ENCODE measurements at regions not wholly inside any gene's neighbourhood (a gene's known extent, or its start where the extent isn't known, plus 50 kb on each side); places are given as distances from the start of the nearest gene placed in this dataset.
"Not testable (repeated sequence)": the region's sequence is repeated elsewhere in the genome, so short reads cannot be mapped to it uniquely, and the experiment has no call there.

- no peak for DNase-seq
Measured at GRCh38 chr2:211157211-211157610, 600.8 kb downstream of the CPS1 start.

DNA sequence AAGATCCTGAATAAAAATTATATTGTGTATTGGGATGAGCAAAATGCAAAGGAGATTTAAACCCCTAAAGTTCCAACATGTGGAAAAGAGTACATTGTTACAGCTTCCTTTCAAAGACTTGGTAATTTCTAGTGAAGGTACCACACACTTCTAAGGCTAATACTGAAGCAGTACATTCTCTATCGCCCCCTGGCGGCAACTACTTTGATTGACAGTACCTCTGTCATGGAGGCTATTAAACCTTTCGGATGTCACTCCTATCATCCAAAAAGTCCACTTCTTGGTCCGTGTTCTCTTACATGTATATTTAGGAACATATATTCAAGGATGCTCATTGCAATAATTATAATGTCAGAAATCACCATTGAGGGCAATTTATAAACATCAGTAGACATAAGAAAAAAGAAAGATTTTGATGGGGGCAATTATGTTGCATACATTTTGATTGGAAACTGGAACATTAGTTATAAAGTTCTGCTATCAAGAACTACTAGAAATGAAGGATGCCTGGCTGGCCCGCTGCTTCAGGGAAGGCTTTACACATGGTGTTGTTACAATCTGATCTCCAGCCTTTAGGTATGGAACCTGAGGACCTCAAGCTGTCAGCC, 601.6 kb downstream of the CPS1 start:
- peak; percentile 50 for DNase-seq

DNA sequence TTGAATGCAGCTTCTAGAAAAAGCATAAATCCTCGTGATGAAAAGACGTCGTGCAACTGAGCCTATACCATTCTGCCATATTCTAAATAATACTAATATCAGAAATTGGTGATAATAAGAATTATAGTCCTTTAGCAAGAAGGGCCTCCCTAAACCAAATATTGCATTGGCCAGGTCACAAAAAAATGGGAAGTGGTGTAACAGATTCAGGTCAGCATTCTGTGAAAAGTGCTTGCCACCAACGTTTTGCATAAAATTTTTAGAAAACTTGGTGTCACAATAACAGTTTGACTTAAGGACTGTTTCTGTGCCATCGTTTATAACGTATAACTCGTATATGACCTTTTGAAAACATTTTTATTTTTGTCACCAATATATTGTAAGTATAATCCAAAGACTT, 603.6 kb downstream of the CPS1 start:
- DNase-seq = no peak

- DNase-seq = no peak
Measured at GRCh38 chr2:211161236-211161635, 604.8 kb downstream of the CPS1 start.

DNA sequence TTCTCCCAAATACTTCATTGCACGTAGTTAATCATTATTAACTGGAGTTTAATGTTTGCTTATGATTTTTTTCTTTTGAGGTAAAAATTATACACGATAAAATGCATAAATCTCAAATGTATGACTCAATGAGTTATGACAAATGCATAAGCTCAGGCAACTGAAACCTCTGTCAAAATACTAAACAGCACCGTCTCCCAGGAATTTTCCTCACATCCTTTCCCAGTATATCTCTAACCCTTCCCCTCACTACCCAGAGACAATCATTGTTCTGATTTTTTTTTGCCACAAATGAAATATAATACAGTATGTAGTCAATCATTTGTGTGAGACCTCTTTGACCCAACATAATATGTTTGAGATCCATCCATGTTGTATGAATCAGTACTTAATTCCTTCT, 606.5 kb downstream of the CPS1 start:
- no peak for DNase-seq

- DNase-seq = no peak
Measured at GRCh38 chr2:211170843-211171242, 614.4 kb downstream of the CPS1 start.

DNA sequence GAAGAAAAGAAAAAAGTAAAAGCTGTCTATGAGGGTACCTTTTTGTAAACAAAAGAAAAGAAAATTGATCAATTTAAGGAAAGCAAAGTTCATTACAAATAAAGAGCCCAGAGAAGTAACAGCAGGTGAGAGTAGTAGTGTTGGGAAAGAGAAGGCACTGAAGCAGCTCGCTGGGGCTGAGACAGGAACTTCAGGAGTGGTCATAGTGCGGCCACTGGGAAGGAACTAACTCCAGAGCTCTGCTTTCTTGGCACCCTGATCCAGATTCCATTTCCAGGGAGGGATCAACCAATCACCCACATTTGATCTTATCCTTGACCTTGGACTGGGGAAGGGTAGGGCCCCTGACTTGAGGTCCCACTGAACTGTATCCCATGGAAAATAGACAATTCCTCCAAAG, 617.6 kb downstream of the CPS1 start:
- DNase-seq = no peak

DNA sequence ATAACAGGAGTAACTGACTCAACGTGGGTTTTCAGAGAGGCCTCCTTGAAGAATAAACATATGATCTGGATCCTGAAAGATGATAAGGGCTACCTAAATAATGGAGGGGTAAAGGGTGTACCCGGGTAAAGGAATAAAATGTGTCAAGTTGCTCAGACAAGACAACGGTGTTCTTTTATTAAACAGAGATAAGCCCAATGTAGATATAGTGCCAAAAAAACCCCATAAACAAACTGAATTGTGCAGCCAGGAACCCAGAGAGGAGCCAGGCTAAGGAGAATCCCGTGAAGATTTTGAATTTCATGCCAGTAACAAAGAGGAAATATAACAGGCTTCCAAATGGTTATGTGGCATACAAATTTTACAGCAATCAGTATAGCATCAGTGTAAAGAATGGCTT, 618.2 kb downstream of the CPS1 start:
- DNase-seq = no peak

- no peak for DNase-seq
Measured at GRCh38 chr2:211175956-211176355, 619.6 kb downstream of the CPS1 start.

DNA sequence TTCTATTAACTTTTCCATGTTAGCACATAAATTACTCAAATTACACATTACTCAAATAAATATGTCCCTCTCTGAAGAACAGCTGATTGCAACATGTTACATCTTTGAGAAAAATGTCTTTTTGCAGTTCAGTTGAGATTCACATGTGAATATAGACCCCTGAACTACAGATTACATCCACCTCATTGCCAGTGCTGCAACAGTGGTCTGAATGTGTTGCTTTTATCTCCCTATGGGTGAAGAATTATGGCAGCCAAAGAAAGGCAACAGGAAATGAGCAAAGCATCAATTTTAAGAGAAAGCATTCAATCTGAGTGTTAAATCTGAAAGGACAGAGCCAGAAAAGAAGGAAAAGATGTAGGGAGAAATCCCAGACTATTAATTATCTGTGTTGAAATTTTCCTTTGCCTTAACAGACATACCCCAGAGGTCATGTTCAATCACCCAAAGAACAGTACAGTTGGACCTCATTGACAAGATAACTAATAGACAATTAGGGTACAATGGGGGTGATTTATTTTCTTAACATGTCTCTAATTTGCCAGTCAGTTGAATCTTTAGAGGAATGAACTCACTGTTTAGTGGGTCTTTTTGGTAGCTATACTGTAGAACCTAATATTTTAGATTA, 620.2 kb downstream of the CPS1 start:
- no peak for DNase-seq

DNA sequence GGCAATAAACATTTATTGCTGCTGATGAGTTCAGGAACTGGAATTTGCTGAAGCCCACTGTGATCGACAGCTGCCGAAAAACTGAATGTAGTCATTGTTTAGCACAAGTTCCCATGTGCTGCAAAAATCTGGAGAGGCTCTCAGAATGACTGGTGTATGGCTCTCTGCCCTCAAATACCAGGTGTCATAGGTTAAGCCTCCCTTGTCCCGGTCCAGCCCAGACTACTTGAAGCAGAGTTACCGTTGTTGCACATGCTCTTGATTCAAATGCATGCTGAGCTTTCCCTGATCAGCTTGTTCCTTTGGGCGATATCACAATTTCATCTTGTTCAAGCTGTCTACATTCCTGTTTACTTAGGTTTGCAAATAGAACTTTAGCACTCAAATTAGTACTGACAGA, 625.2 kb downstream of the CPS1 start:
- no peak for DNase-seq

- DNase-seq = no peak
Measured at GRCh38 chr2:211187602-211188001, 631.2 kb downstream of the CPS1 start.

DNA sequence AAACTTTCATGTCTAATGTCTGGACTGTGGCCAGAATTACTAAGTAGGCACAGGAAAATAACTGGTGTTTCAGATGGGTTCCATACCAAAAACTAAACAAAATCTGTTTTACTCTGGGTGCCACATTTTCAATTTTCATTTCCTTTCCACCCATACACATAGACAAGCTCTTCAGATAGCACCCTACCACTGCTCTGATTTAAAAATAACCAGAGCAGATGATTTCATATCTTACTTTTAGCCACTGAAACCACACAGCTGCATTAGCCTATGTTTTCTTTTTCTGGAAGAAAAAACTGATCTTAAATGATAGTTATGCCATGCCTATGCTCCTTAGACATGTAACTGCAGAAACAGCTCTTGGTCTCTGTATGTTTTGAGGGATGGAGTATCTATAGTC, 647.6 kb downstream of the CPS1 start:
- DNase-seq = no peak

DNA sequence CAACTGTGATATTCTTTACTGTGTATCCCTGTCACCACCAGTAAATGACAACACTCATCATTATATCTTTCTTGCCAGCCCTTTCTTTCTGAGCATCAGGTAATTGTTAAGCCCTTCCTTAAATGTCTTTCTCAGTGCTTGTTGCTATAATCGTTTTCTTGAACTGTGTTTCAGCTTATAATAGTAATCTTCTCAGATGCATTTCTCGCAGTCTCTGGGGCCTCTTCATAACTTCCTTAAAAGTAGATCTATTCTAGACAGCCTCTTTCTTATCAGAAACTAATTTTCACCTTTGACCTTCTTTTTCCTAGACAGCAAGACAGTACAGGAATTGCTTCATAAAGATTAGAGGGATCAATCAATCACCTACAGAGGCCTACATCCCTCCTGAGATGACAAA, 648.1 kb downstream of the CPS1 start:
- DNase-seq = no peak

- no peak for DNase-seq
Measured at GRCh38 chr2:211204902-211205301, 648.5 kb downstream of the CPS1 start.

- no peak for DNase-seq
Measured at GRCh38 chr2:211205358-211205757, 649.0 kb downstream of the CPS1 start.

DNA sequence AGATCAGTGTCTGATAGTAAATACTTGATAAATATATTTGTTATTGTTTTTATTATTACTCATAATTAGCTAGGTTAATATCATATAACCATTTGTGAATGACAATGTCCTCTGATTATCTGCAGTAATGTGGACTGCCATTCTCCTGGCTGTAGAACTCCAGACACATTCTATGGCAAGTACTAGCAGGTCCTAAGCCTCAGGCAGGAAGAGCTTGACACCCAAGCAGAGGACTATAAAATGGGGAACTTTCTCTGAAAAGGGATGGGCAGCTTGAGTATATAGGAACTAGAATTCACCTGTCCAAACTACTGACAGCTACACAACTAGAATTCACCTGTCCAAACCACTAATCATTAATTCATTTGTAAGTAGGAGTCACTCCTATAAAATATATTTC, 649.4 kb downstream of the CPS1 start:
- DNase-seq = no peak

- no peak for DNase-seq
Measured at GRCh38 chr2:211216221-211216620, 659.8 kb downstream of the CPS1 start.

- DNase-seq = not testable (repeated sequence)
Measured at GRCh38 chr2:211219548-211219947, 663.1 kb downstream of the CPS1 start.

- DNase-seq = no peak
Measured at GRCh38 chr2:211225784-211226183, 669.4 kb downstream of the CPS1 start.

DNA sequence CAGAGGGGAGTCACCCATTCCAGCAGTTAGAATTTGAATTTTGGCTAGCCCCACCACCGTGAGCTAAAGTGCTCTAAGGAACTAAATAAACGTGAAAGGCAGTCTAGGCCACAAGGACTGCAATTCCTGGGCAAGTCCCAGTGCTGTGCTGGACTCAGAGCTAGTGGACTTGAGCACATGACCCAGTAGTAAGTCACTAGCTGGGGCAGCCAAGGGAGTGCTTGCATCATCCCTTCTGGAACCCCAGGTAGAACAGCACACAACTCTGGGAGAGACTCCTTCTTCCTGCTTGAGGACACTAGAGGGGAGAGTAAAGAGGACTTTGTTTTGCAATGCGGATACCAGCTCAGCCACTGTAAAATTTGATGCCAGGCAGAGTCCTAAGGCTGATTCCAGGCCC, 672.2 kb downstream of the CPS1 start:
- no peak for DNase-seq

DNA sequence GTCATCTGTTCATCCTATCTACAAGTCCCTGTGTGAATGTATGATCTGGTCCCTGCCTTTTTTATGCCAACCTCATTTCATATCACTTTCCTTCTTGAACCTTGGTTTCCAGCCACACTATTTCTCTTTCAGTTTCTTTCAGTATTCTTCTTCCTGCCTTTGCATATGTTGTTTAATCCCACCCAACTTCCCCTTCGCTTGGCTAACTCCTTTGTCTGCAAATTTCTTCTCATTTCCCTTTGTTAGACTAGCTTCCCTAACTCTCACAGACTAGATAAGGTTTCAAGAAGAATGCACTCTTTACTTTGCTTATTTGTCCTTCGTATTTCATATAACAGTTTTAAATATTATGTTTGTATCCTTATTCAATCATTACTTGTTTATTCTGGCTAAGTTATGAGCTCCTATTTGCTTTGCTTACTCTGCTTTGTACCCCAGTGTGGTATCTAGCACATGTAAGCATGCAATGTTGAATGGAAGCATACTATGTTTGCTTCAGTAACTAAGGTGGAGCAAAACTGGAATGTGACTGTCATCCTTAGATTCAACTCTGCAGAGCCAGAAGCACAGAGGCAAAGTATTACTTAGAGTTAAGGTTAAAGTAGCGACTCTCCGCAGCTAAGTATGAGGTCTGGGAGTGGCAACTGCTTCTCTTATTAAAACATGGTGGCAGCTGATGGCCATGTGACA, 681.3 kb downstream of the CPS1 start:
- no peak for DNase-seq

DNA sequence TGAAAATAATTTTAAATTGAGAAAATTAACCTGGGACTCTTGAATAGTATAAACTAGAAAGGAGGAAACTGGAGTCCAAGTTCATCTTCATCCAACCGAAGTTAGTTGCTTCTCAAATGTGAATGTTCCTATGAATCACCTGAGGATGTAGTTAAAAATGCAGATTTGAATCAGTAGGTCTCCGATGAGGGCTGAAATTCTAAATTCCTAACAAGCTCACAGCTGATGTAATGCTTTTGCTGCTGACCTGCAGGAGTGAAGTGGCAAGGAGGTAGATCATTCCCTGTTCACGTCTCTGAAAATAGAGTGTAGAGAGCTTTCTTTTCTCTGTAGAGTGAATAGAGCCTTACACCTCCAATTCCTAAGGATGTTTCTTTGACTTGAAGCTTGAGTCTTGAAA, 685.5 kb downstream of the CPS1 start:
- DNase-seq = no peak

- DNase-seq = no peak
Measured at GRCh38 chr2:211247751-211248150, 691.4 kb downstream of the CPS1 start.

GRCh38 chr2:211248841-211249240, 692.4 kb downstream of the CPS1 start:
- DNase-seq = peak; percentile 5

Data from NCI-H1105 treated with DMSO at 0.1 percent for 48 hours (cell line).